Heart left ventricle (tissue), 16 donors: ENCODE measurements at regions not wholly inside any gene's neighbourhood (a gene's known extent, or its start where the extent isn't known, plus 50 kb on each side); places are given as distances from the start of the nearest gene placed in this dataset.
A peak's percentile ranks its signal among the peaks of the same experiment; 100 is the strongest.

ENCODE experiments used
- ATAC-seq, 4 donors: fragments of 200-7000 bp; cut with Tn5 transposase; one replicate each; pipeline ENCODE4 v1.9.1; 2020 to 2022; ENCODE audit warnings: moderate library complexity in 4 of 4, mild to moderate bottlenecking in 3 of 4, moderate number of reproducible peaks in 1 of 4
- DNase-seq, 5 donors: peaks; one replicate each; pipeline ENCODE4 v3.0.0-alpha.2; 2020
- H3K27ac ChIP-seq, 12 donors: fragments of 200-600 bp; sonication (generic) in 4 of 12; one replicate each; pipeline versions ENCODE4 v1.5.0 to v1.8.0; 2016 to 2022; ENCODE audit warnings: mild to moderate bottlenecking in 2 of 12
- H3K27me3 ChIP-seq, 9 donors: fragments of 200-600 bp; sonication (generic) in 2 of 9; one replicate each; pipeline versions ENCODE4 v1.5.1 to v1.8.0; 2016 to 2022; ENCODE audit warnings: mild to moderate bottlenecking in 3 of 9
- H3K36me3 ChIP-seq, 9 donors: fragments of 200-600 bp; sonication (generic) in 2 of 9; one replicate each; pipeline versions ENCODE4 v1.5.0 to v1.8.0; 2018 to 2022; ENCODE audit warnings: mild to moderate bottlenecking in 2 of 9
- H3K4me1 ChIP-seq, 12 donors: fragments of 200-600 bp; sonication (generic) in 4 of 12; one replicate each; pipeline versions ENCODE4 v1.5.0 to v1.8.0; 2016 to 2022; ENCODE audit warnings: mild to moderate bottlenecking in 3 of 12
- H3K4me3 ChIP-seq, 12 donors: fragments of 200-600 bp; sonication (generic) in 4 of 12; one replicate each; pipeline versions ENCODE4 v1.5.0 to v1.8.0; 2017 to 2022; ENCODE audit warnings: mild to moderate bottlenecking in 9 of 12, moderate library complexity in 4 of 12
- H3K9me3 ChIP-seq, 12 donors: fragments of 200-600 bp; sonication (generic) in 4 of 12; one replicate each; pipeline versions ENCODE4 v1.5.0 to v1.8.0; 2016 to 2022; ENCODE audit warnings: mild to moderate bottlenecking in 1 of 12
- POLR2A ChIP-seq, 2 donors: fragments of 450-650 bp; IDR thresholded peaks; one replicate each; pipeline ENCODE4 v1.6.1; 2017; ENCODE audit warnings: antibody characterized with exemption in 2 of 2, mild to moderate bottlenecking in 2 of 2, moderate library complexity in 2 of 2
- WGBS, 4 donors: extraction: QIAGEN DNeasy Blood & Tissue Kit in 2 of 4; methylation state at CpG; one replicate each; pipeline versions ENCODE4 v1.1.5 to v1.1.7; 2013 to 2018; 5-methylcytosine and 5-hydroxymethylcytosine counted together
- intact Hi-C, 10 donors: fragments of 100-400 bp; cut with DNase I; formaldehyde crosslinking; loops; one replicate each; pipeline versions ENCODE4 v1.11.1 to v1.14.2; 2022
- TF ChIP-seq, protein P1 (sequence below), 12 donors: fragments of 200-600 bp; sonication (generic) in 4 of 12; IDR thresholded peaks; one replicate each; pipeline versions ENCODE4 v1.5.0 to v1.8.0; 2018 to 2022; ENCODE audit warnings: antibody characterized with exemption in 12 of 12, mild to moderate bottlenecking in 5 of 12
- donor health status: ischemic (EF 13 %, LVEDD 7.1; RV severe dilation, severe dysfunction).
- donor health status: healthy with polysubstance abuse.
- donor health status: DM: no; HTN: yes; CAD: no.
- donor health status: DM: no; HTN: no; CAD: no.
- donor health status: ischemic (EF 25% LVEDD 6.9; RV normal size, moderate dysfunction).
- donor health status: ischemic (EF 25% LVEDD 5.7; RV mildly dilated, moderate dysfunction).
- donor health status: healthy.
- donor health status: DM: yes; HTN: yes; CAD: no.
- donor health status: ischemic (EF 35%, LVEDD 5.7; RV mildly dilated, moderate dysfunction).
- donor health status: nonischemic (EF 11% LVEDD 7.7; RV severe dilation, severe dysfunction).
- donor health status: DM: yes; HTN: yes; CAD: no.
- donor health status: PGD.
- donor health status: ischemic (EF 29% LVEDD 5.4; RV normal size, mild dysfunction).
- donor health status: nonischemic (EF 23%, LVEDD 6.1; RV moderate dilation, normal function).

DNA sequence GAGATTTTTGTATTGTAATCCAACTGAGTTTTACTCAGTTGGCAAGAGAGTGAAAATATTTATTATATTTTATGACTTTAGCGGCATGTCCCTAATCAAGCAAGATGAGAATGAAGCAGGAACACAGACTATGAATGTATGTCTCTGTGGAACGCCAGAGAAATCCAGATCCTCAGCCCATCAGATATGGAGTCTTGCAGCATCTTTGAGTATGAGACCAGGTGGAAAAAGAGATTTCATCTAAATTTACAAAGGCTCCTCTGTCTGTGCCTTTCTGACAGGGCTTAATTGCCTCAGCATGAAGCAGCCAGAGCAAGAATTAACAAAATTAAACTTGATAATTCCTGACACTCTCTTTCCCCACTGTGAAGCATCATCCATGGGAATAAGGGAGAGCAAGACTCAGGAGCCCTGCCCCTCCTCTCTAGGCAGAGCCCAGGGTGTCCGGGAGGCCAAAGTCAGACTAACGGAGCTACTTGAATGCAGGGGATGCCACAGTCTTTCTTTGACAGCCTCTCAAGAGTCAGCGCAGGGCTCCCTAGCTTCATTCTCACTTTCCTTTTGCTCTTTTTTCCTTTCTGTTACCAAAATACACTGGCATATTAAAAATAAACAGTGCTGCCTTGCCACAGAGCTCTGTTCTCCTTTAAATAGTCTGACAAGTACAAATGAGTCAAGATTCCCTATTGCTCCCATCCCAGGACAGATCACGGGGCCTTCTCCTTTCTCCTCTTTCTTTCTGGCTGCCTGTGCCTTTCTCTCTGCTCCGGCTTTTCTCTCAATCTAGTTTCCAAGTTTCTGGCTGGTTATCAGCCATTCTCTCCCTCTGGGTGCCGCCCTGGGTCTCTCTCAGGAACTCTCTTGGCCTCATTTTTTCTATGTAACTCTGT is 132.2 kb upstream of the INHBA start:
- no peak for TF ChIP-seq POLR2A (IDR thresholded peaks at IDR 0.05)
- TF ChIP-seq, protein P1, sequence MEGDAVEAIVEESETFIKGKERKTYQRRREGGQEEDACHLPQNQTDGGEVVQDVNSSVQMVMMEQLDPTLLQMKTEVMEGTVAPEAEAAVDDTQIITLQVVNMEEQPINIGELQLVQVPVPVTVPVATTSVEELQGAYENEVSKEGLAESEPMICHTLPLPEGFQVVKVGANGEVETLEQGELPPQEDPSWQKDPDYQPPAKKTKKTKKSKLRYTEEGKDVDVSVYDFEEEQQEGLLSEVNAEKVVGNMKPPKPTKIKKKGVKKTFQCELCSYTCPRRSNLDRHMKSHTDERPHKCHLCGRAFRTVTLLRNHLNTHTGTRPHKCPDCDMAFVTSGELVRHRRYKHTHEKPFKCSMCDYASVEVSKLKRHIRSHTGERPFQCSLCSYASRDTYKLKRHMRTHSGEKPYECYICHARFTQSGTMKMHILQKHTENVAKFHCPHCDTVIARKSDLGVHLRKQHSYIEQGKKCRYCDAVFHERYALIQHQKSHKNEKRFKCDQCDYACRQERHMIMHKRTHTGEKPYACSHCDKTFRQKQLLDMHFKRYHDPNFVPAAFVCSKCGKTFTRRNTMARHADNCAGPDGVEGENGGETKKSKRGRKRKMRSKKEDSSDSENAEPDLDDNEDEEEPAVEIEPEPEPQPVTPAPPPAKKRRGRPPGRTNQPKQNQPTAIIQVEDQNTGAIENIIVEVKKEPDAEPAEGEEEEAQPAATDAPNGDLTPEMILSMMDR (IDR thresholded peaks at IDR 0.05) = no peak
- intact Hi-C loops = no loop called here
- Histone ChIP-seq H3K4me1 (peaks cover 0 to 11% (median 0%) of the 10 kb centered on the region in 12 donors), H3K27ac (peak overlapping the region in 8 of 12 donors; percentile 34 to 78 (median 66)), H3K36me3 (no peaks in the 10 kb centered on the region), H3K9me3 (peaks cover 0 to 13% (median 2%) of the 10 kb centered on the region in 12 donors), H3K27me3 (no peaks in the 10 kb centered on the region), H3K4me3 (peak overlapping the region in 1 of 12 donors; percentile 20)
- no peak for DNase-seq
- ATAC-seq = peak in 3 of 4 donors; percentile 72 to 93 (median 73)
- WGBS, 4 donors = 58 to 71% (median 63%) methylated on average over 8 of the region's 8 CpGs

DNA sequence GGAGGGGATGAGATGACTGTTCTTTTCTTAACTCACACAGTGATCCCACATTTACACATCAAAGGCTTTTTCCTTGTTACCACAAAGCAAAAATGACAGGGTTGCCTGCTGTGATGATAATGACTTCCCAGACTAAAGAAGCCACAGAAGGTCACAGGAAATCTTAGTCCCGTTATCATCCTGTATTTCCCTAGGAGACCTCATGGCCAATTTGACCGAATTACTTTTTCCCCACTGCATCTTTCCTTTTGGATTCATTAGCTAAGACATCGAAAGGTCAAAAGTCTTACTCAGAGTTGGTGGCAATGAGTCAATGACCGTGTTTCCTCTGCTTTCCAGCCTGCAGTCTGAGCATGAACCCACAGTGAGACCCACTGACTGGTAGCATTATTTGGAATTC is 130.1 kb upstream of the INHBA start:
- Histone ChIP-seq H3K4me3 (no peak overlapping the region), H3K36me3 (no peaks in the 10 kb centered on the region), H3K27ac (no peak overlapping the region), H3K27me3 (no peaks in the 10 kb centered on the region), H3K9me3 (peaks cover 0 to 13% (median 2%) of the 10 kb centered on the region in 12 donors), H3K4me1 (peaks cover 0 to 11% (median 0%) of the 10 kb centered on the region in 12 donors)
- TF ChIP-seq POLR2A (IDR thresholded peaks at IDR 0.05) = no peak
- TF ChIP-seq, protein P1 (IDR thresholded peaks at IDR 0.05) = no peak
- WGBS, 4 donors = 48 to 49% (median 49%) methylated on average over 4 of the region's 4 CpGs
- intact Hi-C loops = no loop called here
- DNase-seq (no peak), ATAC-seq (no peak)

DNA sequence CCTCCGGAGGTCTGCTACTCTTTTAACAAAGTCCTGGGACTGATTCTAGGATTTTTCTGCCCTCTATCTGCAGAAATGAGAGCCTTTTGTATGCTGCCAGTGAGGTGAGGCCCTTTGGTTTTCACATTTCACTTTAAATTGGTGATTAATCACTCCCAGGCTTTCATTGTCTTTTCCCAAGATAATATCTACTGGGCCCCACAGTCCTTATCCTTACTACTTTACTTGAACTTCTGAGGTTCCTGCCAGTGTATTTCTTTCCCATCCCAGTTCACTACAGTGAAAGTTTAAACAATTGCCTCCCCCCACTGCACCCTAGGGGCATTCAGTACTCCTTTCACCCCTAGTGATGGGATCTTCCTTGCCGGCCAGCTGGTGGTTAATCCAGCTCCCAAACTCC is 127.4 kb upstream of the INHBA start:
- Histone ChIP-seq H3K9me3 (peaks cover 0 to 13% (median 2%) of the 10 kb centered on the region in 12 donors), H3K27me3 (no peaks in the 10 kb centered on the region), H3K4me1 (peaks cover 0 to 6% (median 0%) of the 10 kb centered on the region in 12 donors), H3K27ac (no peak overlapping the region), H3K36me3 (no peaks in the 10 kb centered on the region), H3K4me3 (no peak overlapping the region)
- intact Hi-C loops = no loop called here
- no peak for DNase-seq
- WGBS, 4 donors = 69 to 87% (median 83%) methylated on average over 2 of the region's 2 CpGs
- ATAC-seq = no peak
- TF ChIP-seq, protein P1 (IDR thresholded peaks at IDR 0.05) = no peak
- no peak for TF ChIP-seq POLR2A (IDR thresholded peaks at IDR 0.05)

DNA sequence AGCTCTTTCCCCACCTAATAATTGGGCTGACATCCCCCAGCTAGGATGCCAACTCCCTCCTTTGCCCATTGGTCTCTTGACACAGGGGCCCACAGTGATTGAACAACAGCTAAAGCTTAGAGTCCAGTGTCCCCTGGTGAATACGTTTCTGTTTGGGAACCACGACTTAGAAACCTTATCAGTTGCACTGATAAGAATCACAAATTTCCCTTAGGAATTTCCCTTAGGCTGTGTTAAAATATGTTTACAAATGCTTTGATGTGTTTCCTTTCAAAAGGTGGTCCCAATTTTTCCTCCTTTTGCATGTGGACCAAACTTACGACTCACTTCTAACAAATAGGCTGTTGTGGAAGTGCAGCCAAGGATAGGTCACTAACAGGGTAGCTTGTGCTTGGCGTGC is 126.0 kb upstream of the INHBA start:
- intact Hi-C loops = loop anchor here in 1 of 10 donors (1.0 kb wide), 1 partner anchor 10 kb away; no protein-coding TSS in a partner anchor
- Histone ChIP-seq H3K27ac (no peak overlapping the region), H3K4me3 (no peak overlapping the region), H3K36me3 (no peaks in the 10 kb centered on the region), H3K9me3 (peaks cover 0 to 13% (median 2%) of the 10 kb centered on the region in 12 donors), H3K4me1 (no peaks in the 10 kb centered on the region), H3K27me3 (no peaks in the 10 kb centered on the region)
- 56 to 63% (median 59%) methylated on average over 4 of the region's 4 CpGs for WGBS, 4 donors
- ATAC-seq (no peak), DNase-seq (no peak)
- no peak for TF ChIP-seq POLR2A (IDR thresholded peaks at IDR 0.05)
- TF ChIP-seq, protein P1 (IDR thresholded peaks at IDR 0.05) = no peak
